K562 (cell line): ENCODE measurements at regions not wholly inside any gene's neighbourhood (a gene's known extent, or its start where the extent isn't known, plus 50 kb on each side); places are given as distances from the start of the nearest gene placed in this dataset.

Experiments used
- CTBP1 ChIP-seq: fragments of 450-650 bp; IDR thresholded peaks from 2 replicates; pipeline ENCODE4 v1.6.1; 2016; ENCODE audit warnings: borderline replicate concordance
- EP400 ChIP-seq: fragments of 450-650 bp; IDR thresholded peaks from 2 replicates; pipeline ENCODE4 v1.6.1; 2017; ENCODE audit warnings: antibody characterized with exemption, mild to moderate bottlenecking, moderate library complexity
- FOS ChIP-seq: IDR thresholded peaks from 3 replicates; pipeline ENCODE4 v1.6.1; 2011; ENCODE audit not compliant: insufficient read length; ENCODE audit errors: extremely low read depth
- POLR2B ChIP-seq: fragments of 450-650 bp; IDR thresholded peaks from 2 replicates; pipeline ENCODE4 v1.6.1; 2018; ENCODE audit warnings: low read depth; ENCODE audit not compliant: partially characterized antibody
- RBFOX2 ChIP-seq: fragments of 200-400 bp; formaldehyde crosslinking; IDR thresholded peaks from 2 replicates; pipeline ENCODE4 v1.6.1; 2017; ENCODE audit warnings: low read depth, mild to moderate bottlenecking, low read length, moderate library complexity
- RFX1 ChIP-seq: fragments of 450-650 bp; IDR thresholded peaks from 2 replicates; pipeline ENCODE4 v1.6.1; 2016; ENCODE audit warnings: mild to moderate bottlenecking, moderate library complexity
- SREBF2 ChIP-seq: sonication (generic); formaldehyde crosslinking; IDR thresholded peaks from 2 replicates; pipeline ENCODE4 v1.4.0; 2020; ENCODE audit warnings: mild to moderate bottlenecking, missing genetic modification reagents
- TCF7L2 ChIP-seq: fragments of 150-350 bp; IDR thresholded peaks from 2 replicates; pipeline ENCODE4 v1.6.1; 2016; ENCODE audit warnings: low read depth, mild to moderate bottlenecking, low read length, moderate library complexity
- TSC22D4 ChIP-seq: fragments of 450-650 bp; IDR thresholded peaks from 2 replicates; pipeline ENCODE4 v1.6.1; 2016; ENCODE audit warnings: missing genetic modification characterization, missing biosample characterization, control low read depth
- YBX1 ChIP-seq: fragments of 450-650 bp; IDR thresholded peaks from 2 replicates; pipeline ENCODE4 v1.7.1; 2016; ENCODE audit warnings: mild to moderate bottlenecking
- ZFPM2 ChIP-seq: fragments of 250-450 bp; sonication (Bioruptor Pico); IDR thresholded peaks from 2 replicates; pipeline ENCODE4 v1.5.1; 2022; ENCODE audit warnings: mild to moderate bottlenecking
- ZFX ChIP-seq: sonication (generic); formaldehyde crosslinking; IDR thresholded peaks from 2 replicates; pipeline ENCODE4 v1.8.0; 2022; ENCODE audit warnings: mild to moderate bottlenecking, missing genetic modification reagents, moderate library complexity
- ZNF239 ChIP-seq: fragments of 250-450 bp; sonication (Bioruptor Pico); IDR thresholded peaks from 2 replicates; pipeline ENCODE4 v1.4.0; 2020; ENCODE audit warnings: mild to moderate bottlenecking
- ZNF551 ChIP-seq: fragments of 250-450 bp; sonication (Bioruptor Pico); IDR thresholded peaks from 2 replicates; pipeline ENCODE4 v1.5.0; 2021; ENCODE audit warnings: mild to moderate bottlenecking, moderate library complexity
- ZNF696 ChIP-seq: fragments of 250-450 bp; sonication (Bioruptor Pico); conservative IDR thresholded peaks from 2 replicates; pipeline ENCODE4 v1.4.0; 2020; ENCODE audit warnings: mild to moderate bottlenecking, moderate library complexity
- ZSCAN32 ChIP-seq: fragments of 450-650 bp; formaldehyde crosslinking; IDR thresholded peaks from 2 replicates; pipeline ENCODE4 v1.4.0; 2020; ENCODE audit warnings: mild to moderate bottlenecking, moderate library complexity
- TF ChIP-seq, protein P1 (sequence below): fragments of 150-350 bp; IDR thresholded peaks from 2 replicates; pipeline ENCODE4 v1.6.1; 2014; ENCODE audit warnings: low read depth, mild to moderate bottlenecking, low read length, borderline replicate concordance
- TF ChIP-seq, protein P2 (sequence below): fragments of 250-450 bp; sonication (Bioruptor Pico); IDR thresholded peaks from 2 replicates; pipeline ENCODE4 v1.5.0; 2020; ENCODE audit warnings: mild to moderate bottlenecking, borderline replicate concordance
- TF ChIP-seq, protein P3 (sequence below): fragments of 150-350 bp; conservative IDR thresholded peaks from 2 replicates; pipeline ENCODE4 v1.6.1; 2014; ENCODE audit warnings: low read length
- TF ChIP-seq, protein P4 (sequence below): fragments of 450-650 bp; IDR thresholded peaks from one replicate; pipeline ENCODE4 v1.6.1; 2018; ENCODE audit warnings: mild to moderate bottlenecking, moderate library complexity; ENCODE audit not compliant: partially characterized antibody

DNA sequence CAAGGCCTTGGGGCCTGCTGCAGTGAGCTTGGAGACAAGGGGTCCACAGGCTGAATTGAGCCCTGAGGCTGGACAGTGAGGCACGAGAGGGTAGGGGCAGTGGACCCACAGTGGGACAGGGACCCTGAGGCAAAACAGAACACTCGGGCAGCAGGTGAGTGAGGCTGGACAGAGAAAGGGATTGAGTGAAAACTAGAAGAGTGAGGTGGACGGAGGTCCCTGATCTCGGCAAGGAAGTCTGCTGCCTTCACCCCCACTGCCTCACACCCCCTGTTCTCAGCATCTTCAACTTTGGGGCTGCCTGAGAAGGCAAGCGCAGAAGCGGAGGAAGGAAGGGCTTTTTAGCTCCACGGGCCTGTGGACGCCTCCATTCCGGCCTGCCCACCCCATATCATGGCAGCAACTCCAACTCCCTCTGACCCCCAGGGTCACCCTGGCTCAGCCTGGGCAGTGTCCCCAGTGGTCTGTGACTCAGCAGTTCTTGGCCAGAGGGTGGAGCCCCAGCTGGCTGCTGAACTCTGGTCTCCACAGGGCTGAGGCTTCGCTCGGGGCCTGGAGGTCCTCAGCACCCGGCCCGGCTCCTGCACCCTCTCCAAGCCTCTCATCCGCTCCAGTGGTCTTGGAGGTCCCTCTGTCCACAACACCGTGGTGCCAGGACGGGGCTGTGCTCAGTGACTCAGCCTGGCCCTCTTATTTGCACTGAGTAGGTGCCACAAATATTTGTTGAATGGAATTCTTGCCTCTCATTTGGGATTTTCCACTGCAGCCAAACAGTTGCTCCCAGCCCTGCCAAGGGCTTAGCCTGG is 60.0 kb upstream of the EPS8L3 start (continued):
- TF ChIP-seq, protein P1, sequence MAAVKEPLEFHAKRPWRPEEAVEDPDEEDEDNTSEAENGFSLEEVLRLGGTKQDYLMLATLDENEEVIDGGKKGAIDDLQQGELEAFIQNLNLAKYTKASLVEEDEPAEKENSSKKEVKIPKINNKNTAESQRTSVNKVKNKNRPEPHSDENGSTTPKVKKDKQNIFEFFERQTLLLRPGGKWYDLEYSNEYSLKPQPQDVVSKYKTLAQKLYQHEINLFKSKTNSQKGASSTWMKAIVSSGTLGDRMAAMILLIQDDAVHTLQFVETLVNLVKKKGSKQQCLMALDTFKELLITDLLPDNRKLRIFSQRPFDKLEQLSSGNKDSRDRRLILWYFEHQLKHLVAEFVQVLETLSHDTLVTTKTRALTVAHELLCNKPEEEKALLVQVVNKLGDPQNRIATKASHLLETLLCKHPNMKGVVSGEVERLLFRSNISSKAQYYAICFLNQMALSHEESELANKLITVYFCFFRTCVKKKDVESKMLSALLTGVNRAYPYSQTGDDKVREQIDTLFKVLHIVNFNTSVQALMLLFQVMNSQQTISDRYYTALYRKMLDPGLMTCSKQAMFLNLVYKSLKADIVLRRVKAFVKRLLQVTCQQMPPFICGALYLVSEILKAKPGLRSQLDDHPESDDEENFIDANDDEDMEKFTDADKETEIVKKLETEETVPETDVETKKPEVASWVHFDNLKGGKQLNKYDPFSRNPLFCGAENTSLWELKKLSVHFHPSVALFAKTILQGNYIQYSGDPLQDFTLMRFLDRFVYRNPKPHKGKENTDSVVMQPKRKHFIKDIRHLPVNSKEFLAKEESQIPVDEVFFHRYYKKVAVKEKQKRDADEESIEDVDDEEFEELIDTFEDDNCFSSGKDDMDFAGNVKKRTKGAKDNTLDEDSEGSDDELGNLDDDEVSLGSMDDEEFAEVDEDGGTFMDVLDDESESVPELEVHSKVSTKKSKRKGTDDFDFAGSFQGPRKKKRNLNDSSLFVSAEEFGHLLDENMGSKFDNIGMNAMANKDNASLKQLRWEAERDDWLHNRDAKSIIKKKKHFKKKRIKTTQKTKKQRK: no peak
- TF ChIP-seq, protein P2, sequence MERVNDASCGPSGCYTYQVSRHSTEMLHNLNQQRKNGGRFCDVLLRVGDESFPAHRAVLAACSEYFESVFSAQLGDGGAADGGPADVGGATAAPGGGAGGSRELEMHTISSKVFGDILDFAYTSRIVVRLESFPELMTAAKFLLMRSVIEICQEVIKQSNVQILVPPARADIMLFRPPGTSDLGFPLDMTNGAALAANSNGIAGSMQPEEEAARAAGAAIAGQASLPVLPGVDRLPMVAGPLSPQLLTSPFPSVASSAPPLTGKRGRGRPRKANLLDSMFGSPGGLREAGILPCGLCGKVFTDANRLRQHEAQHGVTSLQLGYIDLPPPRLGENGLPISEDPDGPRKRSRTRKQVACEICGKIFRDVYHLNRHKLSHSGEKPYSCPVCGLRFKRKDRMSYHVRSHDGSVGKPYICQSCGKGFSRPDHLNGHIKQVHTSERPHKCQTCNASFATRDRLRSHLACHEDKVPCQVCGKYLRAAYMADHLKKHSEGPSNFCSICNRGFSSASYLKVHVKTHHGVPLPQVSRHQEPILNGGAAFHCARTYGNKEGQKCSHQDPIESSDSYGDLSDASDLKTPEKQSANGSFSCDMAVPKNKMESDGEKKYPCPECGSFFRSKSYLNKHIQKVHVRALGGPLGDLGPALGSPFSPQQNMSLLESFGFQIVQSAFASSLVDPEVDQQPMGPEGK (CRISPR knock-in tag): peak; percentile 69; the same call in 1 of the 2 replicates
- TF ChIP-seq ZNF239 (CRISPR knock-in tag) (peak; percentile 55), FOS (no peak), ZNF551 (CRISPR knock-in tag) (no peak), ZFPM2 (CRISPR knock-in tag) (0 out of 2 replicates have a peak, but pooled peaks have one; percentile 56), RBFOX2 (peak; percentile 80), POLR2B (no peak), EP400 (no peak), SREBF2 (no peak), ZSCAN32 (0 out of 2 replicates have a peak, but pooled peaks have one; percentile 19), YBX1 (no peak), CTBP1 (peak; percentile 77; the same call in 1 of the 2 replicates), TSC22D4 (tag) (no peak), TCF7L2 (no peak), ZFX (CRISPR knock-in tag) (peak; percentile 84), ZNF696 (CRISPR knock-in tag) (no peak), RFX1 (no peak)
- TF ChIP-seq, protein P3, sequence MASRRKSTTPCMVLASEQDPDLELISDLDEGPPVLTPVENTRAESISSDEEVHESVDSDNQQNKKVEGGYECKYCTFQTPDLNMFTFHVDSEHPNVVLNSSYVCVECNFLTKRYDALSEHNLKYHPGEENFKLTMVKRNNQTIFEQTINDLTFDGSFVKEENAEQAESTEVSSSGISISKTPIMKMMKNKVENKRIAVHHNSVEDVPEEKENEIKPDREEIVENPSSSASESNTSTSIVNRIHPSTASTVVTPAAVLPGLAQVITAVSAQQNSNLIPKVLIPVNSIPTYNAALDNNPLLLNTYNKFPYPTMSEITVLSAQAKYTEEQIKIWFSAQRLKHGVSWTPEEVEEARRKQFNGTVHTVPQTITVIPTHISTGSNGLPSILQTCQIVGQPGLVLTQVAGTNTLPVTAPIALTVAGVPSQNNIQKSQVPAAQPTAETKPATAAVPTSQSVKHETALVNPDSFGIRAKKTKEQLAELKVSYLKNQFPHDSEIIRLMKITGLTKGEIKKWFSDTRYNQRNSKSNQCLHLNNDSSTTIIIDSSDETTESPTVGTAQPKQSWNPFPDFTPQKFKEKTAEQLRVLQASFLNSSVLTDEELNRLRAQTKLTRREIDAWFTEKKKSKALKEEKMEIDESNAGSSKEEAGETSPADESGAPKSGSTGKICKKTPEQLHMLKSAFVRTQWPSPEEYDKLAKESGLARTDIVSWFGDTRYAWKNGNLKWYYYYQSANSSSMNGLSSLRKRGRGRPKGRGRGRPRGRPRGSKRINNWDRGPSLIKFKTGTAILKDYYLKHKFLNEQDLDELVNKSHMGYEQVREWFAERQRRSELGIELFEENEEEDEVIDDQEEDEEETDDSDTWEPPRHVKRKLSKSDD: no peak
- TF ChIP-seq, protein P4, sequence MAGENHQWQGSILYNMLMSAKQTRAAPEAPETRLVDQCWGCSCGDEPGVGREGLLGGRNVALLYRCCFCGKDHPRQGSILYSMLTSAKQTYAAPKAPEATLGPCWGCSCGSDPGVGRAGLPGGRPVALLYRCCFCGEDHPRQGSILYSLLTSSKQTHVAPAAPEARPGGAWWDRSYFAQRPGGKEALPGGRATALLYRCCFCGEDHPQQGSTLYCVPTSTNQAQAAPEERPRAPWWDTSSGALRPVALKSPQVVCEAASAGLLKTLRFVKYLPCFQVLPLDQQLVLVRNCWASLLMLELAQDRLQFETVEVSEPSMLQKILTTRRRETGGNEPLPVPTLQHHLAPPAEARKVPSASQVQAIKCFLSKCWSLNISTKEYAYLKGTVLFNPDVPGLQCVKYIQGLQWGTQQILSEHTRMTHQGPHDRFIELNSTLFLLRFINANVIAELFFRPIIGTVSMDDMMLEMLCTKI: no peak
